ENCODE measurements at regions not wholly inside any gene's neighbourhood (a gene's known extent, or its start where the extent isn't known, plus 50 kb on each side); places are given as distances from the start of the nearest gene placed in this dataset.

DNA sequence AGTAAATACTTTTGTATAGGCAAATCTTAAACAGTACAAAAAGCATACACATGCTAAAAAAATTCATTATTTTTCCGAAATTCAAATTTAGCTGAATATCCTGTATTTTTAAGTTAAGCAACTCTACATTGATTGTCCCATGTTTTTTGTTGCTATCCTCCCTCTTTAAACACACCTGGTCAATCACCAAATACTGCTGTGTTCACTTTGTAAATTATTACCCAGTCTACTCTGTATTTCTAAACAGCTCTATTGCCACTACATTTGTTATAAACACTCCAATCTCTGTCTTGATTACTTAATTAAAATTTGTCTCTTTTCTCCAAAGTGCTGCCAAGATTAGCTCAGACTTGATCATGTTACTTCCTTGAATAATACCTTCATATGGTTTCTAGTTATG is 466.5 kb upstream of the GJE1 start:
- WGBS, 2 donors, result 52 to 87% methylated on average over 1 of the region's 1 CpG

DNA sequence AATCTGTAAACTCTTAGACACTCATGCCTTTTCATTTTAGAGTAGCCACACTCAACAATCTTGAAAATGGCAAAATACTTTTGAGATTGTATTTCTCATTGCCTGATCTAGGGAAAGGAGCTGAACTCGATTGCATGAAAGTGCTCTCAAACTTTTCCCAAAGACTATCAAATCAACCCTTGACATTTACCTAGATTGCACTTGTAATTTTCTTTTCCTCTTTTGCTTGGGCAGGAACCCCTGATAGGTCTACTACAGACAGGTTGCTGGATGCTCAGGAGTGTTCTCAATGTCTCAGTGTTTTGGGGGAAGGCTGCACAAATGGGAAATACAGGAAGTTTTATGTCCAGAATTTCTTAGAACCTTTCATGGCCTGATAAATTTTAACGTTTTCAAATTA is 468.0 kb upstream of the GJE1 start:
- Histone ChIP-seq H3K27ac (no peak overlapping the region), H3K27me3 (no peaks in the 10 kb centered on the region), H3K36me3 (ENCODE audit: low read depth, missing control alignments) (no peaks in the 10 kb centered on the region), H3K4me1 (no peaks in the 10 kb centered on the region), H3K4me3 (no peak overlapping the region), H3K9me3 (no peaks in the 10 kb centered on the region)
- DNase-seq, result no peak
- intact Hi-C loops (cut with DNase I; ENCODE audit: low total_unique reads), result no loop called here
- 82 to 85% methylated on average over 2 of the region's 2 CpGs for WGBS, 2 donors
- TF ChIP-seq, protein P1, sequence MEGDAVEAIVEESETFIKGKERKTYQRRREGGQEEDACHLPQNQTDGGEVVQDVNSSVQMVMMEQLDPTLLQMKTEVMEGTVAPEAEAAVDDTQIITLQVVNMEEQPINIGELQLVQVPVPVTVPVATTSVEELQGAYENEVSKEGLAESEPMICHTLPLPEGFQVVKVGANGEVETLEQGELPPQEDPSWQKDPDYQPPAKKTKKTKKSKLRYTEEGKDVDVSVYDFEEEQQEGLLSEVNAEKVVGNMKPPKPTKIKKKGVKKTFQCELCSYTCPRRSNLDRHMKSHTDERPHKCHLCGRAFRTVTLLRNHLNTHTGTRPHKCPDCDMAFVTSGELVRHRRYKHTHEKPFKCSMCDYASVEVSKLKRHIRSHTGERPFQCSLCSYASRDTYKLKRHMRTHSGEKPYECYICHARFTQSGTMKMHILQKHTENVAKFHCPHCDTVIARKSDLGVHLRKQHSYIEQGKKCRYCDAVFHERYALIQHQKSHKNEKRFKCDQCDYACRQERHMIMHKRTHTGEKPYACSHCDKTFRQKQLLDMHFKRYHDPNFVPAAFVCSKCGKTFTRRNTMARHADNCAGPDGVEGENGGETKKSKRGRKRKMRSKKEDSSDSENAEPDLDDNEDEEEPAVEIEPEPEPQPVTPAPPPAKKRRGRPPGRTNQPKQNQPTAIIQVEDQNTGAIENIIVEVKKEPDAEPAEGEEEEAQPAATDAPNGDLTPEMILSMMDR (IDR thresholded peaks at IDR 0.05), result no peak
- no peak for TF ChIP-seq POLR2A (IDR thresholded peaks at IDR 0.05)

More for the DNA sequence above, 466.5 kb upstream of the GJE1 start:
- no peaks in the 10 kb centered on the region for H3K9me3 ChIP-seq
- intact Hi-C loops (cut with DNase I; ENCODE audit: low total_unique reads), result no loop called here
- no peak for DNase-seq
- no peaks in the 10 kb centered on the region for H3K4me1 ChIP-seq
- H3K27ac ChIP-seq, result no peak overlapping the region
- H3K36me3 ChIP-seq (ENCODE audit: low read depth, missing control alignments), result no peaks in the 10 kb centered on the region
- H3K4me3 ChIP-seq, result no peak overlapping the region
- H3K27me3 ChIP-seq, result no peaks in the 10 kb centered on the region
- no peak for TF ChIP-seq POLR2A (IDR thresholded peaks at IDR 0.05)
- TF ChIP-seq, protein P1 (IDR thresholded peaks at IDR 0.05), result no peak

DNA sequence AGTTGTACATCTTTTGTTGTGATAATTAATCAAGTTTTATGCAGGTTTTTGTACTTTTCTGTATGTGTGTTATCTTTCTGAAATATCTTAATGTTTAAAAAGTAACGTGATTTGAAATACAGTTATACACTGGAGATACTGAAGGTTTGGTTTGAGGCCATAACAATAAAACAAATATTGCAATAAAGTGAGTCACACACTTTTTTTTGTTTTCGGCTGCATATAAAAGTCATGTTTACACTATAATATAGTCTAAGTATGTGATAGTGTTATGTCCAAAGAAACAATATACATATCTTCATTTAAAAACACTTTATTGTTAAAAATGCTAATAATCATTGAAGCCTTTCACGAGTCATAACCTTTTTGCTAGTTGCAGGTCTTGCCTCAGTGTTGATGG is 473.1 kb upstream of the GJE1 start:
- no peak for DNase-seq
- 84 to 88% methylated on average over 3 of the region's 3 CpGs for WGBS, 2 donors
- Histone ChIP-seq H3K27ac (no peak overlapping the region), H3K9me3 (no peaks in the 10 kb centered on the region), H3K4me3 (no peak overlapping the region), H3K27me3 (no peaks in the 10 kb centered on the region), H3K36me3 (ENCODE audit: low read depth, missing control alignments) (no peaks in the 10 kb centered on the region), H3K4me1 (no peaks in the 10 kb centered on the region)
- intact Hi-C loops (cut with DNase I; ENCODE audit: low total_unique reads), result no loop called here
- TF ChIP-seq POLR2A (IDR thresholded peaks at IDR 0.05), result no peak
- TF ChIP-seq, protein P1 (IDR thresholded peaks at IDR 0.05), result no peak

DNA sequence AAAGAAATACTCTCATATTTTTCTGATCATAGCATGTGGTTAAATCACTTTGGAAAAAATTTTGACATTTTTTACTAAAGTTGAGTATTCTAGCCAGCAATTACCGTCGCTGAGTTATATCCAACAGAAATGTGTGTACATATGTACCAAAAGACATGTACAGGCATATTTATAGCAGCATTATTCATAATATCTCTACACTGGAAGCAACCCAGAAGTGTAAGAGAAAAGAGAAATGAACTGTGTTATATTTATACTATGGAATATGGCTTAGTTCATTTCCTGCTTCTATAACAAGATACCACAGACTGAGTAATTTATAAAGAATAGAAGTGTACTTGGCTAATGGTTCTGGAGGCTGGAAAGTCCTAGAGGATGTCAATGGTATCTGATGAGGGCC is 474.0 kb upstream of the GJE1 start:
- no peaks in the 10 kb centered on the region for H3K27me3 ChIP-seq
- no peaks in the 10 kb centered on the region for H3K9me3 ChIP-seq
- H3K4me1 ChIP-seq, result no peaks in the 10 kb centered on the region
- H3K4me3 ChIP-seq, result no peak overlapping the region
- no peak overlapping the region for H3K27ac ChIP-seq
- DNase-seq, result no peak
- no peaks in the 10 kb centered on the region for H3K36me3 ChIP-seq (ENCODE audit: low read depth, missing control alignments)
- TF ChIP-seq, protein P1 (IDR thresholded peaks at IDR 0.05), result no peak
- TF ChIP-seq POLR2A (IDR thresholded peaks at IDR 0.05), result no peak
- intact Hi-C loops (cut with DNase I; ENCODE audit: low total_unique reads), result no loop called here
- 82 to 85% methylated on average over 2 of the region's 2 CpGs for WGBS, 2 donors

DNA sequence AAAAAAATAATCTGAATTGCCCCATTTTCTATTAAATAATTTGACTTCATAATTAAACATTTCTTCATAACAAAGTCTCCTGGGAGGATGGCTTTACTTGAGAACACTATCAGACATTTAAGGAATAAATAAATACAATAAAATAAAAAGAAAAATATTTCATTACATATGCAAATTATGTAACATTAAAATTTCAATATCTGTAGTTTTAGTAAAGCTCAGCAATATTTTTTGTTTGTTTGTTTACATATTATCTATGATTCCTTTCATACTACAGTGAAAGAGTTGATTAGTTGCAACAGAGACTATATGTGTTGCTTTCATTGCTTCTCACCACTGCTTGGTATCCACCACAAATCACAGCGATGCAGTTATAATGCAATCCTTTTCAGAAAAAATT is 474.9 kb upstream of the GJE1 start:
- no peaks in the 10 kb centered on the region for H3K36me3 ChIP-seq (ENCODE audit: low read depth, missing control alignments)
- no peaks in the 10 kb centered on the region for H3K4me1 ChIP-seq
- TF ChIP-seq, protein P1 (IDR thresholded peaks at IDR 0.05), result no peak
- no peak for TF ChIP-seq POLR2A (IDR thresholded peaks at IDR 0.05)
- no peaks in the 10 kb centered on the region for H3K27me3 ChIP-seq
- intact Hi-C loops (cut with DNase I; ENCODE audit: low total_unique reads), result no loop called here
- no peak overlapping the region for H3K27ac ChIP-seq
- no peaks in the 10 kb centered on the region for H3K9me3 ChIP-seq
- H3K4me3 ChIP-seq, result no peak overlapping the region
- no peak for DNase-seq
- WGBS, 2 donors, result 93 to 98% methylated on average over 1 of the region's 1 CpG
